Caco-2 (cell line): ENCODE measurements at regions not wholly inside any gene's neighbourhood (a gene's known extent, or its start where the extent isn't known, plus 50 kb on each side); places are given as distances from the start of the nearest gene placed in this dataset.

Source experiments
- BruUV-seq: library from RNA; stranded (reverse); fragments of 400-500 nt; replicated peaks from 2 replicates; lab custom pipeline; 2021; lab: Mats Ljungman, UMichigan
- CTCF ChIA-PET: fragments of 300-600 bp; sonication (Branson Sonifier 250); formaldehyde crosslinking; loops from one replicate; lab custom pipeline; 2022; ENCODE audit warnings: antibody characterized with exemption; lab: Charles Lee
- POLR2A ChIA-PET: fragments of 300-600 bp; sonication (Branson Sonifier 250); formaldehyde crosslinking; loops from one replicate; lab custom pipeline; 2022; ENCODE audit warnings: antibody characterized with exemption; lab: Charles Lee
- DNase-seq, 2 experiments: peaks; one replicate each; pipeline versions ENCODE4 v3.0.0 to v3.0.0-alpha.2; 2020 to 2022
- H3K27me3 ChIP-seq: replicated peaks from 2 replicates; pipeline ENCODE4 v1.6.0; 2011; ENCODE audit warnings: low read length; ENCODE audit not compliant: control insufficient read depth, insufficient read depth
- H3K36me3 ChIP-seq: 2 replicates; pipeline ENCODE4 v1.5.1; 2011; ENCODE audit warnings: low read length; ENCODE audit not compliant: control insufficient read depth, insufficient read depth
- H3K4me1 ChIP-seq: fragments of 250-450 bp; sonication (Bioruptor Pico); 2 replicates; pipeline ENCODE4 v1.5.1; 2020; ENCODE audit warnings: mild to moderate bottlenecking
- H3K4me3 ChIP-seq: 2 replicates; pipeline ENCODE4 v1.5.1; 2011; ENCODE audit warnings: low read depth, mild to moderate bottlenecking, control low read depth, low read length
- H3K9me3 ChIP-seq: fragments of 250-450 bp; sonication (Bioruptor Pico); 2 replicates; pipeline ENCODE4 v1.5.1; 2020; ENCODE audit warnings: mild to moderate bottlenecking, moderate library complexity
- H3K27ac Mint-ChIP-seq: one replicate; pipeline ENCODE4 v1.8.0; 2022; ENCODE audit warnings: mixed read lengths; ENCODE audit not compliant: unreplicated experiment
- H3K27me3 Mint-ChIP-seq: one replicate; pipeline ENCODE4 v1.8.0; 2022; ENCODE audit warnings: mixed read lengths; ENCODE audit not compliant: insufficient read depth, unreplicated experiment
- H3K36me3 Mint-ChIP-seq: one replicate; pipeline ENCODE4 v1.8.0; 2022; ENCODE audit warnings: mild to moderate bottlenecking, mixed read lengths; ENCODE audit not compliant: insufficient read depth, unreplicated experiment
- H3K4me1 Mint-ChIP-seq: one replicate; pipeline ENCODE4 v1.8.0; 2022; ENCODE audit warnings: low read depth, mixed read lengths; ENCODE audit not compliant: unreplicated experiment
- H3K4me3 Mint-ChIP-seq: one replicate; pipeline ENCODE4 v1.8.0; 2022; ENCODE audit warnings: mild to moderate bottlenecking, moderate library complexity, mixed read lengths; ENCODE audit not compliant: unreplicated experiment
- H3K9me3 Mint-ChIP-seq: one replicate; pipeline ENCODE4 v1.8.0; 2022; ENCODE audit warnings: mixed read lengths; ENCODE audit not compliant: unreplicated experiment
- CTCF ChIP-seq, 2 experiments: fragments of 200-600 bp in 1 of 2; IDR thresholded peaks; 1 replicate in 1 of 2; 2 replicates in 1 of 2; pipeline versions ENCODE4 v1.5.1 to v1.8.0; 2011 to 2022; ENCODE audit warnings: antibody characterized with exemption in 1 of 2, control low read depth in 1 of 2, inconsistent platforms in 1 of 2, low read depth in 1 of 2, low read length in 1 of 2, mild to moderate bottlenecking in 1 of 2, moderate library complexity in 1 of 2; ENCODE audit not compliant: insufficient read depth in 1 of 2, severe bottlenecking in 1 of 2, unreplicated experiment in 1 of 2
- intact Hi-C: fragments of 100-400 bp; cut with micrococcal nuclease; formaldehyde crosslinking; loops from one replicate; pipeline ENCODE4 v1.10.0; 2022; ENCODE audit not compliant: unreplicated experiment

DNA sequence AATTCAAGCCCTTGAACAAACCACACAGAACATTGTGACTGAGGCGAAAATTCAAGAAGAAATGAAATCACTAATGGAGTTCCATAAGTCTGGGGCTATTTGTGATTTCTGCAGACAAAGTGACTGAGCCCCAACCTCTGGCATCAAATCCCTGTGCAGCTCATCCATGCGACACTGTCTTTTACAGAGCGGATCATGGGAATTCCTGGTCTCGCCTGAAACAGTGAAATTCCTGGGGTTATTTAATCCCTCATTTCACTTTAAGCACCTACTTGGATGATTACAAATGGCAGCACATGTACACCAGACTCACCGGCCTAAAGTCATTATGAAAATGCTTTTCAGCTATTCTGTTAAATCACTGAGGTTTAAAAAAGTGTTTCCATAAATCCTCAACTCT, 102.4 kb upstream of the CDH4 start:
- CTCF ChIA-PET = no interaction called here
- Histone ChIP-seq H3K36me3 (no peaks in the 10 kb centered on the region), H3K9me3 (peaks cover 7% of the 10 kb centered on the region; the same call in 1 of the 2 replicates), H3K4me3 (no peak overlapping the region), H3K4me1 (no peaks in the 10 kb centered on the region), H3K27me3 (no peaks in the 10 kb centered on the region)
- no peak for DNase-seq
- Mint-ChIP-seq H3K36me3 (no peaks in the 10 kb centered on the region), H3K27ac (no peak overlapping the region), H3K4me1 (no peaks in the 10 kb centered on the region), H3K4me3 (no peak overlapping the region), H3K9me3 (peaks cover 3% of the 10 kb centered on the region), H3K27me3 (peaks cover 14% of the 10 kb centered on the region)
- intact Hi-C loops = no loop called here
- no TSS peak for BruUV-seq
- POLR2A ChIA-PET = no interaction called here
- TF ChIP-seq CTCF (IDR thresholded peaks at IDR 0.05; ENCODE audit: insufficient read depth in 1 of 2, low read depth in 1 of 2, low read length in 1 of 2, severe bottlenecking in 1 of 2, unreplicated experiment in 1 of 2) = no peak

GRCh38 chr20:61157301-61157700, 94.8 kb upstream of the CDH4 start:
- intact Hi-C loops = no loop called here
- Mint-ChIP-seq H3K4me1 (peaks cover 7% of the 10 kb centered on the region), H3K36me3 (peaks cover 6% of the 10 kb centered on the region), H3K27me3 (peaks cover 12% of the 10 kb centered on the region), H3K9me3 (no peaks in the 10 kb centered on the region), H3K4me3 (no peak overlapping the region), H3K27ac (no peak overlapping the region)
- Histone ChIP-seq H3K9me3 (peaks cover 3% of the 10 kb centered on the region; the same call in 1 of the 2 replicates), H3K36me3 (no peaks in the 10 kb centered on the region), H3K4me1 (no peaks in the 10 kb centered on the region), H3K4me3 (no peak overlapping the region), H3K27me3 (no peaks in the 10 kb centered on the region)
- POLR2A ChIA-PET = no interaction called here
- no TSS peak for BruUV-seq
- TF ChIP-seq CTCF (IDR thresholded peaks at IDR 0.05; ENCODE audit: insufficient read depth in 1 of 2, low read depth in 1 of 2, low read length in 1 of 2, severe bottlenecking in 1 of 2, unreplicated experiment in 1 of 2) = no peak
- DNase-seq = no peak
- CTCF ChIA-PET = no interaction called here

- H3K36me3 Mint-ChIP-seq = peaks cover 6% of the 10 kb centered on the region
- H3K4me3 ChIP-seq = no peak overlapping the region
- TF ChIP-seq CTCF (IDR thresholded peaks at IDR 0.05; ENCODE audit: insufficient read depth in 1 of 2, low read depth in 1 of 2, low read length in 1 of 2, severe bottlenecking in 1 of 2, unreplicated experiment in 1 of 2) = no peak
- peaks cover 3% of the 10 kb centered on the region; the same call in 1 of the 2 replicates for H3K9me3 ChIP-seq
- POLR2A ChIA-PET = no interaction called here
- H3K27me3 Mint-ChIP-seq = peaks cover 13% of the 10 kb centered on the region
- H3K9me3 Mint-ChIP-seq = no peaks in the 10 kb centered on the region
- peaks cover 7% of the 10 kb centered on the region for H3K4me1 Mint-ChIP-seq
- no peak overlapping the region for H3K27ac Mint-ChIP-seq
- no peak overlapping the region for H3K4me3 Mint-ChIP-seq
- H3K36me3 ChIP-seq = no peaks in the 10 kb centered on the region
- H3K4me1 ChIP-seq = no peaks in the 10 kb centered on the region
- DNase-seq = no peak
- intact Hi-C loops = no loop called here
- no peaks in the 10 kb centered on the region for H3K27me3 ChIP-seq
- BruUV-seq = no TSS peak
- CTCF ChIA-PET = no interaction called here
These were observed 91.9 kb upstream of the CDH4 start for GRCh38 chr20:61159957-61160686.
